Suppressor macrophage treated with lipopolysaccharide for 1 hour (primary cell): ENCODE measurements at regions not wholly inside any gene's neighbourhood (a gene's known extent, or its start where the extent isn't known, plus 50 kb on each side); places are given as distances from the start of the nearest gene placed in this dataset.
"Not testable (repeated sequence)": the region's sequence is repeated elsewhere in the genome, so short reads cannot be mapped to it uniquely, and the experiment has no call there.

Experiments
- DNase-seq, 3 donors: peaks; one replicate each; pipeline ENCODE4 v3.0.0-alpha.2; 2020 to 2022

GRCh38 chr3:174336784-174337183, 522.4 kb upstream of the NAALADL2 start:
- peak; percentile 57 to 65 (median 57) for DNase-seq

GRCh38 chr3:174337227-174337626, 521.9 kb upstream of the NAALADL2 start:
- DNase-seq: peak; percentile 55 to 90 (median 83)

- no peak for DNase-seq
Observed at GRCh38 chr3:174340624-174341587, 518.2 kb upstream of the NAALADL2 start.

GRCh38 chr3:174342171-174342570, 517.0 kb upstream of the NAALADL2 start:
- DNase-seq: no peak

- DNase-seq: no peak
Observed at GRCh38 chr3:174342941-174343501, 516.1 kb upstream of the NAALADL2 start.

GRCh38 chr3:174346141-174346540, 513.0 kb upstream of the NAALADL2 start:
- DNase-seq: no peak

GRCh38 chr3:174346571-174346970, 512.6 kb upstream of the NAALADL2 start:
- no peak for DNase-seq

GRCh38 chr3:174347474-174348138, 511.5 kb upstream of the NAALADL2 start:
- no peak for DNase-seq

- DNase-seq: no peak
Observed at GRCh38 chr3:174352227-174352626, 506.9 kb upstream of the NAALADL2 start.

GRCh38 chr3:174355505-174355904, 503.6 kb upstream of the NAALADL2 start:
- DNase-seq: peak; percentile 31 to 43 (median 43)

GRCh38 chr3:174356596-174356995, 502.5 kb upstream of the NAALADL2 start:
- no peak for DNase-seq

- no peak for DNase-seq
Observed at GRCh38 chr3:174358252-174358651, 500.9 kb upstream of the NAALADL2 start.

GRCh38 chr3:174362556-174362955, 496.6 kb upstream of the NAALADL2 start:
- no peak for DNase-seq

- DNase-seq: no peak
Observed at GRCh38 chr3:174363256-174363655, 495.9 kb upstream of the NAALADL2 start.

- no peak for DNase-seq
Observed at GRCh38 chr3:174365796-174366195, 493.3 kb upstream of the NAALADL2 start.

- not testable (repeated sequence) for DNase-seq
Observed at GRCh38 chr3:174366904-174367303, 492.2 kb upstream of the NAALADL2 start.

GRCh38 chr3:174376346-174376745, 482.8 kb upstream of the NAALADL2 start:
- no peak for DNase-seq

GRCh38 chr3:174377096-174377495, 482.0 kb upstream of the NAALADL2 start:
- no peak for DNase-seq

- no peak for DNase-seq
Observed at GRCh38 chr3:174377684-174378083, 481.4 kb upstream of the NAALADL2 start.

- no peak for DNase-seq
Observed at GRCh38 chr3:174382878-174383277, 476.3 kb upstream of the NAALADL2 start.

- DNase-seq: no peak
Observed at GRCh38 chr3:174387736-174388135, 471.4 kb upstream of the NAALADL2 start.

- peak; percentile 16 to 67 (median 57) for DNase-seq
Observed at GRCh38 chr3:174397848-174398247, 461.3 kb upstream of the NAALADL2 start.

GRCh38 chr3:174398761-174399160, 460.4 kb upstream of the NAALADL2 start:
- DNase-seq: no peak

GRCh38 chr3:174403831-174404230, 455.3 kb upstream of the NAALADL2 start:
- DNase-seq: no peak
